SU-DHL-6 (cell line): ENCODE measurements at regions not wholly inside any gene's neighbourhood (a gene's known extent, or its start where the extent isn't known, plus 50 kb on each side); places are given as distances from the start of the nearest gene placed in this dataset.

Source experiments
- H2AFZ ChIP-seq: fragments of 200-600 bp; sonication (generic); 2 replicates; pipeline ENCODE4 v1.6.1; 2014; ENCODE audit warnings: low read depth, mild to moderate bottlenecking, moderate library complexity, mixed read lengths, antibody characterized with exemption, low read length; ENCODE audit not compliant: severe bottlenecking
- H3F3A ChIP-seq: fragments of 200-600 bp; shearing (Covaris generic); 2 replicates; pipeline ENCODE4 v1.6.0; 2016; ENCODE audit warnings: antibody characterized with exemption, mild to moderate bottlenecking; ENCODE audit not compliant: insufficient read depth
- H3K27ac ChIP-seq: fragments of 200-600 bp; sonication (generic); 2 replicates; pipeline ENCODE4 v1.5.1; 2016; ENCODE audit warnings: low read depth, mild to moderate bottlenecking, low read length, moderate library complexity, mixed read lengths
- H3K27me3 ChIP-seq: fragments of 200-600 bp; sonication (generic), shearing (Covaris generic); 2 replicates; pipeline ENCODE4 v1.6.0; 2014; ENCODE audit warnings: mild to moderate bottlenecking, low read length
- H3K36me3 ChIP-seq: fragments of 200-600 bp; sonication (generic); 2 replicates; pipeline ENCODE4 v1.6.1; 2014; ENCODE audit warnings: mild to moderate bottlenecking, low read length, mixed read lengths
- H3K4me2 ChIP-seq: fragments of 300-600, 200-600 bp; shearing (Covaris generic), sonication (generic); 2 replicates; pipeline ENCODE4 v1.6.0; 2014; ENCODE audit warnings: low read length, low read depth, mild to moderate bottlenecking; ENCODE audit not compliant: poor library complexity, severe bottlenecking
- H3K4me3 ChIP-seq: fragments of 200-600 bp; sonication (generic); 2 replicates; pipeline ENCODE4 v1.5.1; 2014; ENCODE audit warnings: antibody characterized with exemption, low read length, mild to moderate bottlenecking, mixed read lengths; ENCODE audit not compliant: insufficient read depth, poor library complexity, severe bottlenecking
- H3K79me2 ChIP-seq: fragments of 200-600 bp; sonication (generic); 2 replicates; pipeline ENCODE4 v1.6.1; 2014; ENCODE audit warnings: mild to moderate bottlenecking, low read length, moderate library complexity; ENCODE audit not compliant: insufficient read depth
- H3K9ac ChIP-seq: fragments of 200-600 bp; sonication (generic); 2 replicates; pipeline ENCODE4 v1.7.0; 2014; ENCODE audit warnings: mild to moderate bottlenecking, low read length
- H3K9me2 ChIP-seq: fragments of 200-600 bp; sonication (generic); replicated peaks from 2 replicates; pipeline ENCODE4 v1.6.1; 2014; ENCODE audit warnings: low read length; ENCODE audit not compliant: insufficient read depth
- H3K9me3 ChIP-seq: fragments of 200-600 bp; sonication (generic); 2 replicates; pipeline ENCODE4 v1.6.1; 2014; ENCODE audit warnings: low read length, mixed read lengths; ENCODE audit not compliant: insufficient read depth
- H4K20me1 ChIP-seq: fragments of 200-600 bp; sonication (generic); 2 replicates; pipeline ENCODE4 v1.6.1; 2014; ENCODE audit warnings: low read depth, mild to moderate bottlenecking, antibody characterized with exemption, low read length, moderate library complexity, mixed read lengths
- CTCF ChIP-seq: fragments of 200-600 bp; sonication (generic); IDR thresholded peaks from one replicate; pipeline ENCODE4 v1.5.1; 2017; ENCODE audit warnings: antibody characterized with exemption, mild to moderate bottlenecking, low read length, moderate library complexity; ENCODE audit not compliant: insufficient read depth, poor library complexity, severe bottlenecking
- EZH2phosphoT487 ChIP-seq: fragments of 200-600 bp; sonication (generic), shearing (Covaris generic); conservative IDR thresholded peaks from 2 replicates; pipeline ENCODE4 v1.6.1; 2018; ENCODE audit warnings: mild to moderate bottlenecking, antibody characterized with exemption, low read length, moderate library complexity, mixed read lengths

DNA sequence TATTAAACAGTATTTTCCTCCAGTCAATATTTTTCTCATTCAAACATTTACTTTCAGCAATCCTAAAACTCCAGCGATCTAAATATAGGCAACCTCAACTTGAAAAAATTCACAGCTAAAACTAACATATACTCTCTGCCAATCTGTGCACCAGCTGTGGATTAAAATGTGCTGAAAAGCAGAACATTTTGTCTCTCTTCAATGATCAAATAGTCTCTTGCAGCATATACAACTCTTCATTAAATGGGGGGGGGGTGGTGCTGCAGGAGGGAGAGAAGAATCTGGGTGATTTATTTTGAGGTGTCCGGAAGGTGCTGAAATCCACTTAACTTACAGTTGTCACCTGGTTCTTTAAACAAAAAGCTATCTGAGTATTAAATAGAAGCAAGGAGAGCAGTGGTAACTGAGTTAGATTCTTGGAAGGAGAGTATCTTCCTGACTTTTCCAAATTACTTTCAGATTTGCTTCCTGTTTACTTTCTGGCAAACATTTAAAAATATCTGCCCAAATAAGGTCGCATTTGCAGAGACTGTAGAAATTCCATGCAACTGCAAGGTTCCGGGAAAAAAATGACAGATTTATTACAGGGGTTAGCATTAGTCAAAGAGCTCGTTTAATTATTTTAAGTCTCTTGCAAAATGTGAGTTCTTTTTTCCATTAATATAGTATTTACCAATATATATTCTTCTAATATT lies 904.7 kb upstream of the ACVR2A start:
- Histone ChIP-seq H3K4me2 (no peak overlapping the region), H3K79me2 (no peaks in the 10 kb centered on the region), H3K9me3 (no peaks in the 10 kb centered on the region), H3K4me3 (no peak overlapping the region), H3K36me3 (no peaks in the 10 kb centered on the region), H3K9ac (no peak overlapping the region), H3K27me3 (no peaks in the 10 kb centered on the region), H3K27ac (no peak overlapping the region), H3F3A (no peaks in the 10 kb centered on the region), H2AFZ (no peak overlapping the region), H3K9me2 (no peaks in the 10 kb centered on the region), H4K20me1 (no peaks in the 10 kb centered on the region)
- TF ChIP-seq CTCF (no peak), EZH2phosphoT487 (no peak)

GRCh38 chr2:146934921-146935320 lies 909.9 kb upstream of the ACVR2A start:
- no peak overlapping the region for H3K4me2 ChIP-seq
- TF ChIP-seq CTCF (no peak), EZH2phosphoT487 (no peak)
- H3K79me2 ChIP-seq, result no peaks in the 10 kb centered on the region
- no peaks in the 10 kb centered on the region for H3K36me3 ChIP-seq
- no peak overlapping the region for H3K4me3 ChIP-seq
- no peak overlapping the region for H3K27ac ChIP-seq
- no peaks in the 10 kb centered on the region for H4K20me1 ChIP-seq
- no peak overlapping the region for H2AFZ ChIP-seq
- H3K9me3 ChIP-seq, result no peaks in the 10 kb centered on the region
- H3K9ac ChIP-seq, result no peak overlapping the region
- H3F3A ChIP-seq, result no peaks in the 10 kb centered on the region
- no peaks in the 10 kb centered on the region for H3K9me2 ChIP-seq
- no peaks in the 10 kb centered on the region for H3K27me3 ChIP-seq

DNA sequence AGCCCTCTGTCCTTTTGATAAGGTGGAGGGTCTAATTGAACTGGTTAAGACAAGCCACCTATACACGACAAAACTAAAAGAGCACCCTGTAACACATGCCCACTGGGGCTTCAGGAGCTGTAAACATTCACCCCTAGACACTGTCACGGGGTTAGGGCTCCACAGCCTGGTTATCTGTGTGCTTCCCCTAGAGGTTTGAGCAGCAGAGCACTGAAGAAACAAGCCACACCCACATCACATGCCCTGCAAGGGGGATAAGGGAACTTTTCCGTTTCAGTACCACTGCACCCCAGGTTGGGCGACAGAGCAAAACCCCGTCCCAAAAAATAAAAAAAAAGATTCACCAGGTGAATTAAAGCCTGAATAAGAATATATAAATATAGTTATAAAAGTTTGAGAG lies 913.7 kb upstream of the ACVR2A start:
- Histone ChIP-seq H3F3A (no peaks in the 10 kb centered on the region), H3K27me3 (no peaks in the 10 kb centered on the region), H3K79me2 (no peaks in the 10 kb centered on the region), H3K9ac (no peak overlapping the region), H3K9me3 (no peaks in the 10 kb centered on the region), H3K4me3 (no peak overlapping the region), H4K20me1 (no peaks in the 10 kb centered on the region), H3K4me2 (no peak overlapping the region), H3K27ac (no peak overlapping the region), H2AFZ (no peak overlapping the region), H3K9me2 (no peaks in the 10 kb centered on the region), H3K36me3 (no peaks in the 10 kb centered on the region)
- TF ChIP-seq EZH2phosphoT487, result no peak
- no peak for TF ChIP-seq CTCF
